GM18951 (cell line): ENCODE measurements at regions not wholly inside any gene's neighbourhood (a gene's known extent, or its start where the extent isn't known, plus 50 kb on each side); places are given as distances from the start of the nearest gene placed in this dataset.

Experiments
- POLR2A ChIP-seq: IDR thresholded peaks from 4 replicates; pipeline ENCODE4 v1.6.1; 2011; ENCODE audit warnings: mild to moderate bottlenecking; ENCODE audit not compliant: insufficient read length, insufficient read depth; ENCODE audit errors: extremely low read depth
- in situ Hi-C: fragments of 300-500 bp; cut with MboI; formaldehyde crosslinking; loops from one replicate; pipeline ENCODE4 v1.12.0; 2022; ENCODE audit warnings: low sequenced_read_pairs, mixed read lengths, inconsistent platforms; ENCODE audit not compliant: unreplicated experiment

- in situ Hi-C loops = no loop called here
- no peak for TF ChIP-seq POLR2A
These were observed 61.7 kb downstream of the KCNJ2 start for GRCh38 chr17:70230850-70231640.

GRCh38 chr17:70232466-70232865, 63.1 kb downstream of the KCNJ2 start:
- in situ Hi-C loops = no loop called here
- TF ChIP-seq POLR2A = no peak

GRCh38 chr17:70235252-70235651, 65.9 kb downstream of the KCNJ2 start:
- in situ Hi-C loops = no loop called here
- no peak for TF ChIP-seq POLR2A

- in situ Hi-C loops = no loop called here
- TF ChIP-seq POLR2A = no peak
These were observed 68.9 kb downstream of the KCNJ2 start for GRCh38 chr17:70238228-70238627.

- no peak for TF ChIP-seq POLR2A
- in situ Hi-C loops = no loop called here
These were observed 69.3 kb downstream of the KCNJ2 start for GRCh38 chr17:70238646-70239045.

GRCh38 chr17:70239391-70239826, 70.1 kb downstream of the KCNJ2 start:
- in situ Hi-C loops = no loop called here
- no peak for TF ChIP-seq POLR2A

- in situ Hi-C loops = no loop called here
These were observed 71.7 kb downstream of the KCNJ2 start for GRCh38 chr17:70241071-70241470.

GRCh38 chr17:70242781-70243437, 73.6 kb downstream of the KCNJ2 start:
- no peak for TF ChIP-seq POLR2A
- in situ Hi-C loops = no loop called here

More at GRCh38 chr17:70241071-70241470, 71.7 kb downstream of the KCNJ2 start:
- TF ChIP-seq POLR2A = no peak

GRCh38 chr17:70251706-70252105, 82.4 kb downstream of the KCNJ2 start:
- no peak for TF ChIP-seq POLR2A
- in situ Hi-C loops = no loop called here

GRCh38 chr17:70254735-70255460, 85.6 kb downstream of the KCNJ2 start:
- in situ Hi-C loops = no loop called here
- no peak for TF ChIP-seq POLR2A

GRCh38 chr17:70256751-70257150, 87.4 kb downstream of the KCNJ2 start:
- no peak for TF ChIP-seq POLR2A
- in situ Hi-C loops = no loop called here

GRCh38 chr17:70258465-70258864, 89.1 kb downstream of the KCNJ2 start:
- in situ Hi-C loops = no loop called here
- no peak for TF ChIP-seq POLR2A

- in situ Hi-C loops = no loop called here
- no peak for TF ChIP-seq POLR2A
These were observed 90.1 kb downstream of the KCNJ2 start for GRCh38 chr17:70259400-70259799.
